MM.1S (cell line): ENCODE measurements at regions not wholly inside any gene's neighbourhood (a gene's known extent, or its start where the extent isn't known, plus 50 kb on each side); places are given as distances from the start of the nearest gene placed in this dataset.

Source experiments
- DNase-seq: peaks from one replicate; pipeline ENCODE4 v3.0.0-alpha.2; 2015
- H2AFZ ChIP-seq: fragments of 300-600 bp; sonication (generic); 2 replicates; pipeline ENCODE4 v1.6.0; 2016; ENCODE audit warnings: antibody characterized with exemption, low read length
- H3F3A ChIP-seq: fragments of 300-600 bp; sonication (generic); 2 replicates; pipeline ENCODE4 v1.6.1; 2016; ENCODE audit warnings: mild to moderate bottlenecking, antibody characterized with exemption, low read length, moderate library complexity, mixed read lengths; ENCODE audit not compliant: insufficient read depth
- H3K27ac ChIP-seq: fragments of 300-600 bp; sonication (generic); 2 replicates; pipeline ENCODE4 v1.5.1; 2016; ENCODE audit warnings: mild to moderate bottlenecking, low read length
- H3K27me3 ChIP-seq: fragments of 300-600 bp; sonication (generic); replicated peaks from 2 replicates; pipeline ENCODE4 v1.6.0; 2016; ENCODE audit warnings: low read length; ENCODE audit not compliant: insufficient read depth
- H3K36me3 ChIP-seq: fragments of 300-600 bp; sonication (generic); replicated peaks from 2 replicates; pipeline ENCODE4 v1.6.1; 2016; ENCODE audit warnings: mild to moderate bottlenecking, low read length, mixed read lengths; ENCODE audit not compliant: insufficient read depth
- H3K4me1 ChIP-seq: fragments of 300-600 bp; sonication (generic); 2 replicates; pipeline ENCODE4 v1.6.1; 2016; ENCODE audit warnings: low read length, mixed read lengths
- H3K4me2 ChIP-seq: fragments of 300-600 bp; sonication (generic); 2 replicates; pipeline ENCODE4 v1.6.0; 2016; ENCODE audit warnings: low read depth, low read length
- H3K4me3 ChIP-seq: fragments of 300-600 bp; sonication (generic); 2 replicates; pipeline ENCODE4 v1.5.1; 2016; ENCODE audit warnings: low read length, mixed read lengths
- H3K79me2 ChIP-seq: fragments of 300-600 bp; sonication (generic); 2 replicates; pipeline ENCODE4 v1.6.1; 2016; ENCODE audit warnings: mixed run types, low read length, mixed read lengths
- H3K9ac ChIP-seq: fragments of 300-600 bp; sonication (generic); 2 replicates; pipeline ENCODE4 v1.6.1; 2016; ENCODE audit warnings: low read length, mixed read lengths
- H3K9me2 ChIP-seq: fragments of 300-600 bp; sonication (generic); replicated peaks from 2 replicates; pipeline ENCODE4 v1.6.1; 2016; ENCODE audit warnings: mild to moderate bottlenecking, low read length, mixed read lengths; ENCODE audit not compliant: insufficient read depth
- H3K9me3 ChIP-seq: fragments of 300-600 bp; sonication (generic); replicated peaks from 2 replicates; pipeline ENCODE4 v1.6.1; 2016; ENCODE audit warnings: mild to moderate bottlenecking, low read length, mixed read lengths; ENCODE audit not compliant: insufficient read depth
- H4K20me1 ChIP-seq: fragments of 300-600 bp; sonication (generic); 2 replicates; pipeline ENCODE4 v1.6.1; 2016; ENCODE audit warnings: mild to moderate bottlenecking, low read length, moderate library complexity, mixed read lengths; ENCODE audit not compliant: insufficient read depth
- CTCF ChIP-seq: fragments of 300-600 bp; sonication (generic); IDR thresholded peaks from 2 replicates; pipeline ENCODE4 v1.5.1; 2016; ENCODE audit warnings: antibody characterized with exemption, low read length, mixed read lengths
- EZH2 ChIP-seq: fragments of 300-600 bp; sonication (generic); optimal IDR thresholded peaks from 2 replicates; pipeline ENCODE3; 2017; ENCODE audit warnings: low read depth, mild to moderate bottlenecking, antibody characterized with exemption, low read length, mixed read lengths
- EZH2phosphoT487 ChIP-seq: fragments of 300-600 bp; sonication (generic); IDR thresholded peaks from 2 replicates; pipeline ENCODE4 v1.6.1; 2018; ENCODE audit warnings: antibody characterized with exemption, low read length

- no peaks in the 10 kb centered on the region for H3K27me3 ChIP-seq
- no peak overlapping the region for H3K4me2 ChIP-seq
- no peaks in the 10 kb centered on the region for H3K79me2 ChIP-seq
- no peak overlapping the region for H3K27ac ChIP-seq
- H3K4me3 ChIP-seq = no peak overlapping the region
- H3K9me3 ChIP-seq = no peaks in the 10 kb centered on the region
- no peaks in the 10 kb centered on the region for H3F3A ChIP-seq
- no peak overlapping the region for H2AFZ ChIP-seq
- no peak for TF ChIP-seq CTCF
- TF ChIP-seq EZH2 = no peak
- no peak for TF ChIP-seq EZH2phosphoT487
- no peaks in the 10 kb centered on the region for H4K20me1 ChIP-seq
- H3K9ac ChIP-seq = no peak overlapping the region
- no peaks in the 10 kb centered on the region for H3K36me3 ChIP-seq
- DNase-seq = no peak
- H3K9me2 ChIP-seq = no peaks in the 10 kb centered on the region
- H3K4me1 ChIP-seq = no peaks in the 10 kb centered on the region
Measured at GRCh38 chr6:23266536-23266935, 697.2 kb downstream of the HDGFL1 start.

- TF ChIP-seq CTCF = no peak
- TF ChIP-seq EZH2 = no peak
- no peak for TF ChIP-seq EZH2phosphoT487
- H3F3A ChIP-seq = no peaks in the 10 kb centered on the region
- DNase-seq = no peak
- H3K4me1 ChIP-seq = no peaks in the 10 kb centered on the region
- no peaks in the 10 kb centered on the region; the same call in 1 of the 2 replicates for H4K20me1 ChIP-seq
- H3K36me3 ChIP-seq = no peaks in the 10 kb centered on the region
- H3K9me2 ChIP-seq = no peaks in the 10 kb centered on the region
- H2AFZ ChIP-seq = no peak overlapping the region
- H3K9ac ChIP-seq = no peak overlapping the region
- H3K9me3 ChIP-seq = no peaks in the 10 kb centered on the region
- H3K4me3 ChIP-seq = no peak overlapping the region
- H3K4me2 ChIP-seq = no peak overlapping the region
- H3K79me2 ChIP-seq = no peaks in the 10 kb centered on the region
- no peak overlapping the region for H3K27ac ChIP-seq
- no peaks in the 10 kb centered on the region for H3K27me3 ChIP-seq
Measured at GRCh38 chr6:23267651-23268050, 698.3 kb downstream of the HDGFL1 start.

- no peaks in the 10 kb centered on the region for H3K36me3 ChIP-seq
- no peak overlapping the region for H3K4me3 ChIP-seq
Measured at GRCh38 chr6:23268348-23268747, 699.0 kb downstream of the HDGFL1 start.

More at GRCh38 chr6:23268348-23268747, 699.0 kb downstream of the HDGFL1 start:
- Histone ChIP-seq H3K9me3 (no peaks in the 10 kb centered on the region), H3K79me2 (no peaks in the 10 kb centered on the region), H3F3A (no peaks in the 10 kb centered on the region), H4K20me1 (no peaks in the 10 kb centered on the region; the same call in 1 of the 2 replicates), H2AFZ (no peak overlapping the region), H3K4me1 (no peaks in the 10 kb centered on the region), H3K9me2 (no peaks in the 10 kb centered on the region), H3K27me3 (no peaks in the 10 kb centered on the region), H3K27ac (no peak overlapping the region), H3K4me2 (no peak overlapping the region), H3K9ac (no peak overlapping the region)
- DNase-seq = no peak
- no peak for TF ChIP-seq CTCF
- TF ChIP-seq EZH2phosphoT487 = no peak
- no peak for TF ChIP-seq EZH2
